Activated T-helper 1 cell treated with anti-CD3 and anti-CD28 coated beads, Interleukin-12 subunit alpha, Interleukin-12 subunit beta, Interleukin-2, Interleukin-4 antibody, amounts not matched to agents 30 ng/mL and 10 ng/mL and 1 ng/mL, durations not matched to agents 14 hours and 24 hours and 36 hours (primary cell): ENCODE measurements at regions not wholly inside any gene's neighbourhood (a gene's known extent, or its start where the extent isn't known, plus 50 kb on each side); places are given as distances from the start of the nearest gene placed in this dataset.

ENCODE experiments used
- DNase-seq: peaks from one replicate; pipeline ENCODE4 v3.0.0; 2021; ENCODE audit warnings: low spot score
- H3K27ac Mint-ChIP-seq: one replicate; pipeline ENCODE4 v1.8.0; 2021; ENCODE audit warnings: mild to moderate bottlenecking, mixed read lengths
- H3K27me3 Mint-ChIP-seq: one replicate; pipeline ENCODE4 v1.8.0; 2022; ENCODE audit warnings: mild to moderate bottlenecking, moderate library complexity, mixed read lengths; ENCODE audit not compliant: insufficient read depth
- H3K36me3 Mint-ChIP-seq: one replicate; pipeline ENCODE4 v1.8.0; 2021; ENCODE audit warnings: low read depth, mixed read lengths
- H3K4me1 Mint-ChIP-seq: one replicate; pipeline ENCODE4 v1.8.0; 2021; ENCODE audit warnings: low read depth, mixed read lengths
- H3K4me3 Mint-ChIP-seq: one replicate; pipeline ENCODE4 v1.8.0; 2021; ENCODE audit warnings: mild to moderate bottlenecking, moderate library complexity, mixed read lengths
- H3K9me3 Mint-ChIP-seq: one replicate; pipeline ENCODE4 v1.8.0; 2021; ENCODE audit warnings: mixed read lengths
- intact Hi-C: fragments of 100-400 bp; cut with micrococcal nuclease; formaldehyde crosslinking; loops from one replicate; pipeline ENCODE4 v1.15.1; 2024

GRCh38 chrX:15906041-15906943 lies 51.7 kb upstream of the AP1S2 start:
- DNase-seq, result no peak
- intact Hi-C loops, result no loop called here
- Mint-ChIP-seq H3K27ac (no peak overlapping the region), H3K9me3 (no peaks in the 10 kb centered on the region), H3K36me3 (no peaks in the 10 kb centered on the region), H3K4me3 (no peak overlapping the region), H3K27me3 (peaks cover 1% of the 10 kb centered on the region), H3K4me1 (no peaks in the 10 kb centered on the region)
